MG63 (cell line): ENCODE measurements at regions not wholly inside any gene's neighbourhood (a gene's known extent, or its start where the extent isn't known, plus 50 kb on each side); places are given as distances from the start of the nearest gene placed in this dataset.

ENCODE experiments used
- DNase-seq: peaks from one replicate; pipeline ENCODE4 v3.0.0-alpha.2; 2020
- H3K27me3 ChIP-seq: fragments of 250-450 bp; sonication (Bioruptor Pico); 2 replicates; pipeline ENCODE4 v1.5.1; 2020; ENCODE audit warnings: mild to moderate bottlenecking, moderate library complexity
- H3K36me3 ChIP-seq: fragments of 250-450 bp; sonication (Bioruptor Pico); 2 replicates; pipeline ENCODE4 v1.5.1; 2020; ENCODE audit warnings: mild to moderate bottlenecking, moderate library complexity
- H3K4me3 ChIP-seq: fragments of 250-450 bp; sonication (Bioruptor Pico); 2 replicates; pipeline ENCODE4 v1.5.1; 2020; ENCODE audit warnings: mild to moderate bottlenecking, moderate library complexity
- H3K9me3 ChIP-seq: fragments of 250-450 bp; sonication (Bioruptor Pico); 2 replicates; pipeline ENCODE4 v1.5.1; 2020; ENCODE audit warnings: mild to moderate bottlenecking, moderate library complexity

DNA sequence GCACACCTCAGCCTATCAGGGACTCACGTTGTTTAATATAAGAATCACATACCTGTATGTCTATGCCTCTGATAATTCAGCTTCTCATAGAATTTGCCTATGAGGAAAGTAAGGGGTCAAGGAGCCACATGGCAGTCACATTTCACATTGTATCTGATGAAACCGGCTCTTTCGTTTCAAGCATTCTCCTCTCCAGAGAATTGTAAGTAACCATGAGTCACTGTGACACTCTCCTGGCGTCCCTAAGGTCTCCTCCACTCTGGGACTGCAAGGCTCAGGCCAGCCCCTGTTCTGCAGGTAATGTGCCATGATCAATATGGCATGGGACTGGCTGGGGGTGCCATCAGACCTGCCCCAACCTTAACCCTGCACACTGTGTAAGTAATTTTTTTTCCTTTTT, 503.3 kb downstream of the COG6 start:
- DNase-seq, result no peak
- Histone ChIP-seq H3K9me3 (no peaks in the 10 kb centered on the region), H3K36me3 (no peaks in the 10 kb centered on the region), H3K27me3 (no peaks in the 10 kb centered on the region), H3K4me3 (no peak overlapping the region)

GRCh38 chr13:40159736-40160135, 504.3 kb downstream of the COG6 start:
- no peak for DNase-seq
- Histone ChIP-seq H3K4me3 (no peak overlapping the region), H3K36me3 (no peaks in the 10 kb centered on the region), H3K27me3 (no peaks in the 10 kb centered on the region), H3K9me3 (no peaks in the 10 kb centered on the region)

DNA sequence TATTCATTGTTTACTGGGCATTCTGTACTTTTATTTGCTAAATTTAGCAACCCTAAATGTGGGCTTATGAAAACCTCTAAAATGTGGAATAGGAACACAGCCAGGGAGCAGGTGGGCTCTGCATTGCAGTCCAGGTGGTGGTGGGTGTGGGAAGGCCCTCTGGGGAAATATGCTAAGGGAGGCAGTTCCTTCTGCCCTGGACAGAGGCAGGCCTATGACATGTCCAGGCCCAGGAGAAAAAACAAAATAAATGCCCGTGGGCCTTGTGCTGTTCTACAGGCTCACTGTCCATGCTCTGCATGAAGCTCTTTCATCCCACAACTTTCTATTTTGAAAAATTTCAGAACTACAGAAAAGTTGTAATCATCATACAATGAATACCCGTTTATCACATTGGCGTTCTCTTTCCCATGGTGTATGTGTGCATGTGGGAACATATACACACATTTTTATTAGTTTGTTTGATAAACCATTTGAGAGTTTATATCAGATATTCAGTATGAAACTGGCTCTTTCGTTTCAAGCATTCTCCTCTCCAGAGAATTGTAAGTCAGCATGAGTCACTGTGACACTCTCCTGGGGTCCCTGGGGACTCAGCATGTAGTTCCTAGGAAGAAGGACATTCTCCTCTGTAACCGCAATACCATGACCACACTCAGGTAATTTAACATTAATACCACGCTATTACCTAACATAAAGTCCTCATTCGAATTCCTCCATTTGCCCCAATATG, 505.3 kb downstream of the COG6 start:
- no peak for DNase-seq
- H3K9me3 ChIP-seq, result no peaks in the 10 kb centered on the region
- no peaks in the 10 kb centered on the region for H3K27me3 ChIP-seq
- no peak overlapping the region for H3K4me3 ChIP-seq
- no peaks in the 10 kb centered on the region for H3K36me3 ChIP-seq

DNA sequence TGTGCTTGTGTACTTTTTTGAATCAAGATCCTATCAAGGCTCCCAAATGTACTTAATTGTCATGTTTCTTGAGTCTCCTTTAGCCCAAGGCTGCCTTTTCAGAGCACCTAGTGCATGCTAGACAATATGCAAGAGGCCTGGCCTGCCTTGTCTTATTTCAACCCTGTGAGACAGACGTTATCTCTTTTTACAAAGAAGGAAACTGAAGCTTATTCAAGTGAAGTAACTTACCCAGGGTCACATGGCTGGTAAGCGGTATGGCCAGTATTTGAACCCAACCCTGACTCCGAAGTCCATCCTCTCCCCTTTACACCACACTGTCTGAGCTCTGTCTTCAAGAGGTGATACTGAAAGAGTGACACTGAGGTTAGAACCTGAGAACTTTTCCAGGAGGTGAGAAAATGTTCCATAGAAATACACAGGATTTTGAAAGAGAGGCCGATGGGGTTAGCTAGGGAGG, 505.1 kb downstream of the FOXO1 start:
- Histone ChIP-seq H3K27me3 (no peaks in the 10 kb centered on the region), H3K36me3 (no peaks in the 10 kb centered on the region), H3K9me3 (no peaks in the 10 kb centered on the region), H3K4me3 (no peak overlapping the region)
- DNase-seq, result no peak

DNA sequence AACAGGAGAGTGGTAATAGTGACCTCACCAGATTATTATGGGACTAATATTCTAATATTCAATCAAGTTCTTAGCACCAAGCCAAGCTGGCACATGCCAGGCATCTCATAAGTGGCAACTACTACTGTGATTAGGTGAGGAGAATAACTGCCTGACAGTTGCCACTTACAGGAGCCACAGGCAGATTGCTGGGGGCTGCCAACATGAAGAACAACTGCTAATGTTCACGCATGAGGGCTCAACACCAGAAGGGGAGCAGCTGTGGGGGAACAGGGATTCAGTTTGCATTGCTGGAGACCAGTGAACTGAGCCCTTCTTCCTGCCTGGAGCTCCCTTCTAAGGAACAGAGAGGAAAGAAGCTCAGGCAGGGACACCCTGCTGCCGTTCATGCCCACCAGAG, 504.5 kb downstream of the FOXO1 start:
- DNase-seq, result no peak
- Histone ChIP-seq H3K4me3 (no peak overlapping the region), H3K9me3 (no peaks in the 10 kb centered on the region), H3K36me3 (no peaks in the 10 kb centered on the region), H3K27me3 (no peaks in the 10 kb centered on the region)

GRCh38 chr13:40163066-40164000, 503.1 kb downstream of the FOXO1 start:
- Histone ChIP-seq H3K36me3 (no peaks in the 10 kb centered on the region), H3K4me3 (no peak overlapping the region), H3K9me3 (no peaks in the 10 kb centered on the region), H3K27me3 (no peaks in the 10 kb centered on the region)
- DNase-seq, result no peak

DNA sequence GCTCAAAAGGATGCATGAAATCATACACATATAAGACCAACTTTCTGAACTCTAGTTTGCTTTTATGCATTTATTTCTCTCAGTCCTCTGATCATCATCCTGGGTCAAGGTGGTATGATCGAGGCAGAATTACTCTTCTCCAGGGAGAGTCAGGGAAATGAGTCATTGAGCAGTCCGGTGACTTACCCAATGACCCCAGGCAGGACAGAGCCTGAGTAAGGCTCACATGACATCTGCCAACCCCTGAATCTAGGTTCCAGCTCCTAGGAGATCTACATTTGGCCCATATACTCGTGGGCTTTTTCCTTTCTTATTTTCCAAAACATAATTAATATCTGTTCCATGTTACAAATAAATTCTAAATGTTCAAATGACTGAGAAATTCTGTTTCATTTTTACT, 502.3 kb downstream of the FOXO1 start:
- no peak overlapping the region for H3K4me3 ChIP-seq
- H3K36me3 ChIP-seq, result no peaks in the 10 kb centered on the region
- no peaks in the 10 kb centered on the region for H3K27me3 ChIP-seq
- DNase-seq, result no peak
- H3K9me3 ChIP-seq, result no peaks in the 10 kb centered on the region

DNA sequence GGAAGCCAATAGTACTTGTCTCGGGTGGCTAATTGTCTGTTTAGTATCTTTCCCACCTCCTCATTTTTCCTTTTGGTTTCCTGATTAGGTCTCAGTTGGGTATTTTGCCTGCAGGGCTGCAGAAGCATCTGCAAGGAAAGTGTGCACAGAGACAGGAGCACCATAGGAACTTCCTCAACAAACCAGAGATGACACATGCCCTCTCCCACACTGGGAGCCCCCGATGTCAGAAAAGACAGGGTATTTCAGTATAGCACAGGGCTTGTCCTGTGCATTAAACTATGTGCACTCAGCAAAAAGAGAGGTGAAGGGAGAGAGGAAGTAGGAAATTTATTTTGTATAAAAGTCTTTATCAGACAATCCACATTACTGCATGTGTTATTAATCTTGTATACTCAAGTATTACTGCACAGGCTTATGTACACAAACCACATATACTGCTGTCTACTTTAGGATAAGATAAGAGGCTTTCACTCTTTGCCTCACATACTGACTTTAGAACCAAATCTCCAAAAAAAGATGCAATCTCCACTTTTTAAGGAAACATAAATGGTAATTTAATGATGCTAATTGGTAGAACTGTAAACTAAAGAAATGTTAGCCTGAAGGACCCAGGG, 501.0 kb downstream of the FOXO1 start:
- H3K9me3 ChIP-seq, result no peaks in the 10 kb centered on the region
- no peak for DNase-seq
- H3K4me3 ChIP-seq, result no peak overlapping the region
- no peaks in the 10 kb centered on the region for H3K36me3 ChIP-seq
- H3K27me3 ChIP-seq, result no peaks in the 10 kb centered on the region

DNA sequence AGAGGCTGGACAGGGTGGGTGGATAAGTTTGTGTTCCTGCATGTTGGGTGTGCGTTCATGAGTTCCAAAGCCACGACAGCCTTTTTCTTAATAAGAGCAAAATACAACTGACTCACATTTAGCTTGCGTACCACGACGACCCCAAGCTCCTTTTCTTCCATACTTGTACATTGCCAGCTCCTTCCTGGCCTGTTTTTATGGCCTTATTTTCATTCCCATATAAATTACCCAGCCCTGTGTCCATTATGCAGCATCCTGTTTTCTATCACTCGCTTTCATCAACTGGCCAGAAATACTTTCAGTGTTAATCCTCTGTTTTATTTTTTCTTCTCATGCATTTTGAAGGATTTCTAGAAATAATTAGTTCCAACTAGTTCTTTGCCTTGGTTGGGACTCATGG, 499.1 kb downstream of the FOXO1 start:
- no peak overlapping the region for H3K4me3 ChIP-seq
- H3K9me3 ChIP-seq, result no peaks in the 10 kb centered on the region
- H3K27me3 ChIP-seq, result no peaks in the 10 kb centered on the region
- DNase-seq, result no peak
- no peaks in the 10 kb centered on the region for H3K36me3 ChIP-seq

DNA sequence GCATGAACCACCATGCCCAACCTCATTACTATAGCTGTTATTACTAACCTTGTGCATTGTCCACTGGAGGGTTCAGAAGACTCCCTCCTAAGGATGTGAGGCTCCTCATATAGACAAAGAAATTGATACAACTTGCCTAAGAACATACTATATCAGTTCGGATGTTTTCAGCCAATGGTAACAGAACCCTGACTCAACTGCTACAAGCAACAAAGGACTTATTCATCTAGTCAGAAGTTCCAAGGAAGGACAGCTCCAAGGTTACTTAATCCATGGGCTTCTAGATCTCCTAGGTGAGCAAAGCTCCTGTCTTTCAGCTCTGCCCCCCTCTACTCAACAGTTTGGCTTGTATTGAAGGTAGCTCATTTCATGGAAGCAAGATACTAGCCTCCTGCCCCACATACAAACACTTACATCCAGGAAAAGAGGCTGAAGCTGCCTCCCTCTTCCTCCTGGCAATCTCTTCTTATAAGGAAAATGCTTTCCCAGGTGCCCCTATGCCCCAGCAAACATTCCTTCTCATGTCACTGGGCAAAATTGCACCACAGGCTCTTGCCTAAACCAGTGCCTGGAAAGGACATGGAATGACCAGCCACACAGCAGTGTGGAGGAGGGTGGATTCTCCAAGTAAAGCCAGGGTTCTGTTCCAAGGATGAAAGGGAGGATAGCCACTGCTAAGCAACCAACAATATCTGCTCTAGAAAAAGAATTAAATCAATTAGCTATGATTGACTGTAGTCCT, 497.8 kb downstream of the FOXO1 start:
- DNase-seq, result no peak
- H3K36me3 ChIP-seq, result no peaks in the 10 kb centered on the region
- no peak overlapping the region for H3K4me3 ChIP-seq
- no peaks in the 10 kb centered on the region for H3K27me3 ChIP-seq
- no peaks in the 10 kb centered on the region for H3K9me3 ChIP-seq

GRCh38 chr13:40169476-40169875, 497.0 kb downstream of the FOXO1 start:
- H3K9me3 ChIP-seq, result no peaks in the 10 kb centered on the region
- no peaks in the 10 kb centered on the region for H3K27me3 ChIP-seq
- H3K36me3 ChIP-seq, result no peaks in the 10 kb centered on the region
- H3K4me3 ChIP-seq, result no peak overlapping the region
- DNase-seq, result no peak

- H3K36me3 ChIP-seq, result no peaks in the 10 kb centered on the region
- H3K27me3 ChIP-seq, result no peaks in the 10 kb centered on the region
- H3K4me3 ChIP-seq, result no peak overlapping the region
- H3K9me3 ChIP-seq, result no peaks in the 10 kb centered on the region
- no peak for DNase-seq
These were observed 496.4 kb downstream of the FOXO1 start for GRCh38 chr13:40170091-40170490.

GRCh38 chr13:40170982-40171381, 495.5 kb downstream of the FOXO1 start:
- Histone ChIP-seq H3K9me3 (no peaks in the 10 kb centered on the region), H3K4me3 (no peak overlapping the region), H3K36me3 (no peaks in the 10 kb centered on the region), H3K27me3 (no peaks in the 10 kb centered on the region)
- no peak for DNase-seq

- Histone ChIP-seq H3K36me3 (no peaks in the 10 kb centered on the region), H3K9me3 (no peaks in the 10 kb centered on the region), H3K27me3 (no peaks in the 10 kb centered on the region), H3K4me3 (no peak overlapping the region)
- no peak for DNase-seq
These were observed 494.9 kb downstream of the FOXO1 start for GRCh38 chr13:40171566-40171965.

DNA sequence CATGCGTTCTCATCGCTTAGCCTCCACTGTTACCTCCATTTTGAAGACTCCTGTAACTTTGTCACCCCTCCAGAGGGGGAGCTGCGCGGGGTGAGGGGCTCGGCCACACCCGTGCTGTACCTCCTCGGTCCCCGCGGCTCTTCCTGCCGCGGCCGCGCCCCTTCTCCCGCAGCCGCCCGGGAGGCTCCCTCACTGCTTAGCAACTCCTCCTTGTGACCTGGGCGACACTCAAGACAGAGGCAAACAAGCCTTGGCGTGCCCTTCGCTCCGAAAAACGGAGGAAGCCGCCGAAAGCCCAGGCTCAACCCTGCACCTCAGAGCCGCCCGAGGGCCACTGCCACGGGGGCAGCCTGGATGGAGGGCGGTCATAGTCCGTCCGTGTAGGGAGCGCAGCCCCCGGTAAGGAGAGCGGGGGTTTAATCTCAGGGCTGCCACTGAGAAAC, 494.3 kb downstream of the FOXO1 start:
- no peak overlapping the region for H3K4me3 ChIP-seq
- H3K9me3 ChIP-seq, result no peaks in the 10 kb centered on the region
- no peaks in the 10 kb centered on the region for H3K27me3 ChIP-seq
- no peaks in the 10 kb centered on the region for H3K36me3 ChIP-seq
- no peak for DNase-seq

DNA sequence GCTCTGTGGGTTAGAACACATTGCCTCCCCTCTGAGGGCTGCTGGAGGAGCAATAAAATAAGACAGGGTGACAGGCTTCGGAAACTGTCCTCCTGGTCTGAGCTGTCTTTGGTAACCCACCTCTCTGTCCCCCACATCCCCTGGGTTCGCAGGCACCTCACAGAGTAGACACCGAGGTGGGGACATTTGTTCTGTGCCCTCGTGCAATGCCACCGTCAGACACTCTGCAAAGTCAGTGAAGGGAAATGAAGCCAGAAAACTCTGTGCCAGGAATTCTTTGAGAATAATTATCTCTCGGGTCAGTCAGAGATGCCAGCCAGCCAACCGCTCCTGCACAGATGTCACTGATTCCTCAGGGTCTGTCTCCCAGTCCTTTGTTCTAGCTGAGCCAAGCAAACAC, 493.6 kb downstream of the FOXO1 start:
- Histone ChIP-seq H3K9me3 (no peaks in the 10 kb centered on the region), H3K27me3 (no peaks in the 10 kb centered on the region), H3K4me3 (no peak overlapping the region), H3K36me3 (no peaks in the 10 kb centered on the region)
- DNase-seq, result no peak

GRCh38 chr13:40175639-40176038, 490.8 kb downstream of the FOXO1 start:
- H3K4me3 ChIP-seq, result no peak overlapping the region
- no peaks in the 10 kb centered on the region for H3K36me3 ChIP-seq
- DNase-seq, result no peak

More at GRCh38 chr13:40175639-40176038, 490.8 kb downstream of the FOXO1 start:
- no peaks in the 10 kb centered on the region for H3K9me3 ChIP-seq
- no peaks in the 10 kb centered on the region for H3K27me3 ChIP-seq
